ENCODE measurements at regions not wholly inside any gene's neighbourhood (a gene's known extent, or its start where the extent isn't known, plus 50 kb on each side); places are given as distances from the start of the nearest gene placed in this dataset.

DNA sequence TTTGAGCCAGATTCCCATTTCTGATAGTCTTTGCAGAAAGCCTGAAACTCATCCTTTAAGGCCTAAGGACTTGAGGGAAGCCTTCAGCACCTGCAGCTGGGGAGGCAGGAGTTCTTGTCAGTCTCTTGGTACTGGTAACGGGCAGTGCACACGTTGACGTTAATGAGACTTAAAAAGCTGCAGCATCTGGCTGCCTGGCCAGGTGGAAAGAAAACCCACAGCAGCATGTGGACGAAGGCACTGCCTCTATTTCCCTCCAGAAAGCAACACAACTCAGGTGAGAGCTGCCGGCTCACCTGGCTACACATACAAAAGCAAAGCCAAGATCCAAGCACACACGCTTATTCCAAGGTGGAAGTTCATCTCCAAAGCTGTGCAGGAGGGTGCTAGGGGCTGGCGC, 178.8 kb downstream of the ANAPC1 start:
- Histone ChIP-seq H3K14ac (ENCODE audit: insufficient read length) (no peak overlapping the region), H3K27ac (ENCODE audit: low read depth, low read length) (peak overlapping the region; percentile 73), H3K36me3 (ENCODE audit: control insufficient read depth in 2 of 4, insufficient read depth in 4 of 4, low read length in 3 of 4) (no peaks in the 10 kb centered on the region), H3K9ac (replicated peaks in 1 of 4; ENCODE audit: extremely low read depth in 1 of 4, low read depth in 3 of 4, low read length in 3 of 4) (peak overlapping the region in 2 of 4 experiments; percentile 25 to 31; a peak in 5 of 7 replicates), H3K23me2 (ENCODE audit: low read depth, low read length) (no peaks in the 10 kb centered on the region), H4K20me1 (replicated peaks in 1 of 2; ENCODE audit: control insufficient read depth in 1 of 2, insufficient read depth in 2 of 2, low read length in 2 of 2) (no peaks in the 10 kb centered on the region), H2BK20ac (ENCODE audit: low read length) (peak overlapping the region; percentile 98), H3K4me1 (replicated peaks in 1 of 4; ENCODE audit: control insufficient read depth in 3 of 4, insufficient read depth in 4 of 4, low read length in 3 of 4) (peaks cover 11 to 33% (median 21%) of the 10 kb centered on the region in 4 experiments), H4K8ac (ENCODE audit: extremely low read depth, insufficient read depth, low read length) (peak overlapping the region; percentile 7; the same call in 1 of the 2 replicates), H2BK15ac (ENCODE audit: low read length) (peak overlapping the region; percentile 63; the same call in 1 of the 2 replicates), H3K18ac (ENCODE audit: extremely low read depth, low read length) (peak overlapping the region; percentile 84), H2BK5ac (ENCODE audit: low read depth, low read length) (peak overlapping the region; percentile 94; the same call in 1 of the 2 replicates), H4K5ac (ENCODE audit: insufficient read length, low read depth, low read length) (peak overlapping the region; percentile 26), H4K91ac (replicated peaks; ENCODE audit: insufficient read length, low read length) (peak overlapping the region; percentile 93), H2BK12ac (ENCODE audit: low read depth, low read length) (peak overlapping the region; percentile 96), H3K9me3 (ENCODE audit: insufficient read depth in 2 of 2, low read depth in 1 of 2, low read length in 1 of 2) (no peaks in the 10 kb centered on the region), H2AFZ (ENCODE audit: low read length) (no peak overlapping the region), H3K23ac (ENCODE audit: insufficient read length) (no peak overlapping the region), H3K56ac (replicated peaks; ENCODE audit: insufficient read length, low read depth, low read length) (no peak overlapping the region), H2BK120ac (replicated peaks; ENCODE audit: low read depth, low read length) (peak overlapping the region; percentile 81), H3K79me1 (ENCODE audit: low read depth, low read length) (no peaks in the 10 kb centered on the region), H3K79me2 (ENCODE audit: control insufficient read depth in 1 of 2, insufficient read depth in 2 of 2, low read length in 2 of 2) (no peaks in the 10 kb centered on the region), H3K27me3 (replicated peaks in 1 of 4; ENCODE audit: control insufficient read depth in 3 of 4, extremely low read depth in 1 of 4, insufficient read depth in 3 of 4, low read length in 3 of 4) (peaks cover 0 to 7% (median 0%) of the 10 kb centered on the region in 4 experiments; a peak in 1 of 7 replicates), H3K4me3 (ENCODE audit: extremely low read depth in 1 of 4, insufficient read depth in 2 of 4, low read depth in 3 of 4, low read length in 4 of 4) (0 out of 8 replicates have a peak overlapping the region, but pooled peaks of 1 of the 4 experiments have one; percentile 7), H3K4ac (replicated peaks; ENCODE audit: insufficient read length, low read depth, low read length) (peak overlapping the region; percentile 94), H3K4me2 (ENCODE audit: insufficient read depth in 1 of 2, low read depth in 2 of 2, low read length in 2 of 2) (peak overlapping the region in 1 of 2 experiments; percentile 0; a peak in 1 of 4 replicates), H2AK5ac (ENCODE audit: low read depth, low read length) (peak overlapping the region; percentile 88)
- DNase-seq (ENCODE audit: low read depth in 1 of 2, low spot score in 2 of 2) (no peak), FAIRE-seq (no peak)
- ChIA-PET CTCF (ENCODE audit: partially characterized antibody) (interaction anchor here (1.6 to 5.4 kb wide), 2 partner anchors 80 to 86 kb away, joined by 5 to 31 read pairs; no protein-coding TSS in a partner anchor), POLR2A (ENCODE audit: partially characterized antibody) (interaction anchor here (0.6 kb wide), 1 partner anchor 266 kb away, joined by 3 read pairs; no protein-coding TSS in a partner anchor)
- WGBS, 2 experiments (ENCODE audit: extremely low coverage in 1 of 2, insufficient coverage in 1 of 2, insufficient read length in 1 of 2, insufficient replicate concordance in 2 of 2, low coverage in 1 of 2, low lambda C conversion rate in 2 of 2, missing lambda C conversion rate in 1 of 2) = 64% methylated on average over 7 of the region's 7 CpGs; no CpG with 5 or more reads in 1 of the 2 experiments
- TF ChIP-seq HDAC6 (IDR thresholded peaks at IDR 0.05; ENCODE audit: low read depth, low read length) (no peak), RBBP5 (IDR thresholded peaks at IDR 0.05; ENCODE audit: borderline replicate concordance, low read depth, low read length) (no peak), EZH2 (IDR thresholded peaks at IDR 0.05; ENCODE audit: low read depth, low read length, severe bottlenecking) (no peak), TBP (IDR thresholded peaks at IDR 0.05; ENCODE audit: low read depth, low read length) (no peak), SRF (IDR thresholded peaks at IDR 0.05; ENCODE audit: low read depth, low read length) (no peak), POLR2AphosphoS5 (IDR thresholded peaks at IDR 0.05; ENCODE audit: low read depth, low read length) (no peak), SAP30 (IDR thresholded peaks at IDR 0.05; ENCODE audit: insufficient read depth, insufficient replicate concordance, low read length) (no peak), SIX5 (IDR thresholded peaks at IDR 0.05; ENCODE audit: low read depth, low read length) (no peak), POLR2A (IDR thresholded peaks at IDR 0.05; ENCODE audit: control extremely low read depth in 1 of 2, low read depth in 2 of 2, low read length in 2 of 2) (no peak), RXRA (IDR thresholded peaks at IDR 0.05; ENCODE audit: insufficient read depth, low read depth, low read length) (no peak), CBX8 (IDR thresholded peaks at IDR 0.05; ENCODE audit: borderline replicate concordance, low read depth, low read length) (no peak), CBX5 (IDR thresholded peaks at IDR 0.05; ENCODE audit: low read depth, low read length) (no peak)

All from H1 (cell line).